ENCODE measurements at regions not wholly inside any gene's neighbourhood (a gene's known extent, or its start where the extent isn't known, plus 50 kb on each side); places are given as distances from the start of the nearest gene placed in this dataset.

- no peak for TF ChIP-seq POLR2A (IDR thresholded peaks at IDR 0.05; ENCODE audit: low read length)
- TF ChIP-seq GATA1 (IDR thresholded peaks at IDR 0.05; ENCODE audit: low read depth, low read length) = no peak
Measured at GRCh38 chr9:7967093-7967827, 167.7 kb upstream of the DMAC1 start.

Data from erythroblast (primary cell).